IMR-90 (cell line): ENCODE measurements at regions not wholly inside any gene's neighbourhood (a gene's known extent, or its start where the extent isn't known, plus 50 kb on each side); places are given as distances from the start of the nearest gene placed in this dataset.

Experiments used
- ATAC-seq: fragments of 200-7000 bp; cut with Tn5 transposase; 2 replicates; pipeline ENCODE4 v1.9.1; 2020; ENCODE audit warnings: low read depth, mild to moderate bottlenecking, moderate library complexity
- BruUV-seq: library from RNA; stranded (reverse); fragments of 400-500 nt; replicated peaks from 2 replicates; lab custom pipeline; 2021; lab: Mats Ljungman, UMichigan
- CTCF ChIA-PET: fragments of 300-600 bp; formaldehyde crosslinking; extraction: SDS; loops from one replicate; lab custom pipeline; 2021; ENCODE audit warnings: antibody characterized with exemption; lab: Yijun Ruan, JAX
- POLR2A ChIA-PET: fragments of 300-600 bp; sonication (Branson Sonifier 250); formaldehyde crosslinking; loops from one replicate; lab custom pipeline; 2022; ENCODE audit warnings: antibody characterized with exemption; ENCODE audit not compliant: unreplicated experiment; lab: Charles Lee
- DNase-seq: peaks from one replicate; pipeline ENCODE4 v3.0.0; 2013
- H2AFZ ChIP-seq: replicated peaks from 2 replicates; pipeline ENCODE3; 2013; ENCODE audit warnings: low read length, mild to moderate bottlenecking; ENCODE audit not compliant: poor library complexity
- H2AK5ac ChIP-seq: 2 replicates; pipeline ENCODE4 v1.6.1; 2013; ENCODE audit warnings: low read depth, low read length, inconsistent platforms
- H2AK9ac ChIP-seq: replicated peaks from 2 replicates; pipeline ENCODE3; 2013; ENCODE audit warnings: mild to moderate bottlenecking, low read depth, low read length, moderate library complexity; ENCODE audit not compliant: poor library complexity
- H2BK120ac ChIP-seq: 2 replicates; pipeline ENCODE4 v1.6.1; 2013; ENCODE audit warnings: low read depth, low read length, inconsistent platforms
- H2BK15ac ChIP-seq: 3 replicates; pipeline ENCODE4 v1.6.1; 2013; ENCODE audit warnings: low read depth, low read length, inconsistent platforms
- H2BK20ac ChIP-seq: 2 replicates; pipeline ENCODE4 v1.6.1; 2013; ENCODE audit warnings: low read depth, mild to moderate bottlenecking, inconsistent platforms, low read length, moderate library complexity
- H2BK5ac ChIP-seq: 2 replicates; pipeline ENCODE4 v1.6.1; 2013; ENCODE audit warnings: mild to moderate bottlenecking, low read depth, low read length, inconsistent platforms; ENCODE audit not compliant: poor library complexity, severe bottlenecking
- H3K14ac ChIP-seq: replicated peaks from 2 replicates; pipeline ENCODE4 v1.6.1; 2013; ENCODE audit warnings: low read depth, low read length, inconsistent platforms
- H3K18ac ChIP-seq: 2 replicates; pipeline ENCODE4 v1.6.1; 2013; ENCODE audit warnings: low read depth, low read length, control low read depth
- H3K23ac ChIP-seq: 2 replicates; pipeline ENCODE4 v1.6.1; 2013; ENCODE audit warnings: low read depth, low read length, inconsistent platforms
- H3K27ac ChIP-seq: 2 replicates; pipeline ENCODE4 v1.5.1; 2013; ENCODE audit warnings: mild to moderate bottlenecking, control low read depth, low read length; ENCODE audit not compliant: insufficient read depth
- H3K27me3 ChIP-seq: 2 replicates; pipeline ENCODE4 v1.6.1; 2013; ENCODE audit warnings: low read length; ENCODE audit not compliant: control insufficient read depth, insufficient read depth
- H3K36me3 ChIP-seq: 2 replicates; pipeline ENCODE4 v1.6.1; 2013; ENCODE audit warnings: low read length, mixed read lengths; ENCODE audit not compliant: control insufficient read depth, insufficient read depth
- H3K4ac ChIP-seq: 2 replicates; pipeline ENCODE4 v1.6.1; 2013; ENCODE audit warnings: low read depth, low read length, inconsistent platforms
- H3K4me1 ChIP-seq: 2 replicates; pipeline ENCODE4 v1.6.1; 2013; ENCODE audit warnings: low read length, mixed read lengths; ENCODE audit not compliant: control insufficient read depth, insufficient read depth
- H3K4me2 ChIP-seq: 2 replicates; pipeline ENCODE4 v1.6.1; 2013; ENCODE audit warnings: low read depth, mild to moderate bottlenecking, control low read depth, low read length, moderate library complexity
- H3K4me3 ChIP-seq: 2 replicates; pipeline ENCODE4 v1.5.1; 2013; ENCODE audit warnings: low read depth, mild to moderate bottlenecking, control low read depth, low read length, moderate library complexity; ENCODE audit not compliant: insufficient read depth
- H3K56ac ChIP-seq: 2 replicates; pipeline ENCODE4 v1.6.1; 2013; ENCODE audit warnings: low read length, inconsistent platforms; ENCODE audit not compliant: insufficient read depth; ENCODE audit errors: extremely low read depth
- H3K79me1 ChIP-seq, 2 experiments: 2 replicates each; pipeline ENCODE4 v1.6.1; 2013; ENCODE audit warnings: low read length in 2 of 2, inconsistent platforms in 1 of 2, low read depth in 1 of 2
- H3K9ac ChIP-seq: 2 replicates; pipeline ENCODE4 v1.6.1; 2013; ENCODE audit warnings: low read depth, low read length, control low read depth
- H3K9me1 ChIP-seq: 2 replicates; pipeline ENCODE4 v1.6.1; 2013; ENCODE audit warnings: low read length, inconsistent platforms; ENCODE audit not compliant: insufficient read depth
- H3K9me3 ChIP-seq: 2 replicates; pipeline ENCODE4 v1.6.1; 2013; ENCODE audit warnings: low read length; ENCODE audit not compliant: control insufficient read depth, insufficient read depth
- H4K20me1 ChIP-seq: 2 replicates; pipeline ENCODE4 v1.6.1; 2013; ENCODE audit warnings: low read length, inconsistent platforms; ENCODE audit not compliant: insufficient read depth
- H4K5ac ChIP-seq: 2 replicates; pipeline ENCODE4 v1.6.1; 2013; ENCODE audit warnings: mild to moderate bottlenecking, low read depth, low read length, control low read depth
- H4K8ac ChIP-seq, 2 experiments: 2 replicates each; pipeline ENCODE4 v1.6.1; 2013; ENCODE audit warnings: low read depth in 2 of 2, low read length in 2 of 2, control low read depth in 1 of 2, inconsistent platforms in 1 of 2
- H4K91ac ChIP-seq: 2 replicates; pipeline ENCODE4 v1.6.1; 2013; ENCODE audit warnings: low read depth, low read length, inconsistent platforms; ENCODE audit not compliant: insufficient read depth
- CEBPB ChIP-seq: IDR thresholded peaks from 2 replicates; pipeline ENCODE4 v1.6.1; 2012; ENCODE audit warnings: low read depth, low read length, improper control_type of control experiment
- CHD1 ChIP-seq: IDR thresholded peaks from 2 replicates; pipeline ENCODE4 v1.6.1; 2012; ENCODE audit warnings: low read depth, low read length, improper control_type of control experiment
- ELK1 ChIP-seq: fragments of 150-350 bp; IDR thresholded peaks from 2 replicates; pipeline ENCODE4 v1.6.1; 2016; ENCODE audit warnings: low read depth, mild to moderate bottlenecking, low read length, moderate library complexity, borderline replicate concordance
- FOS ChIP-seq: fragments of 150-350 bp; IDR thresholded peaks from 2 replicates; pipeline ENCODE4 v1.6.1; 2016; ENCODE audit warnings: low read depth, low read length
- MAFK ChIP-seq: IDR thresholded peaks from 2 replicates; pipeline ENCODE4 v1.6.1; 2012; ENCODE audit warnings: low read depth, low read length, improper control_type of control experiment
- MAZ ChIP-seq: IDR thresholded peaks from 2 replicates; pipeline ENCODE4 v1.6.1; 2012; ENCODE audit warnings: low read depth, mild to moderate bottlenecking, low read length, improper control_type of control experiment, moderate library complexity, borderline replicate concordance
- NFE2L2 ChIP-seq: fragments of 150-350 bp; IDR thresholded peaks from 2 replicates; pipeline ENCODE4 v1.6.1; 2016; ENCODE audit warnings: low read depth, mild to moderate bottlenecking, low read length
- POLR2A ChIP-seq: IDR thresholded peaks from 2 replicates; pipeline ENCODE4 v1.6.1; 2012; ENCODE audit warnings: mild to moderate bottlenecking, low read depth, low read length
- RAD21 ChIP-seq: IDR thresholded peaks from 2 replicates; pipeline ENCODE4 v1.6.1; 2012; ENCODE audit warnings: low read length, improper control_type of control experiment
- USF2 ChIP-seq: fragments of 150-350 bp; IDR thresholded peaks from 2 replicates; pipeline ENCODE4 v1.6.1; 2017; ENCODE audit warnings: mild to moderate bottlenecking, antibody characterized with exemption, low read length, low read depth
- WGBS, 2 experiments: methylation state at CpG; one replicate each; pipeline versions ENCODE4 v1.1.5 to v1.1.7; 2013; ENCODE audit warnings: missing lambda C conversion rate in 2 of 2; ENCODE audit not compliant: insufficient read length in 1 of 2; ENCODE audit errors: extremely low coverage in 2 of 2; 5-methylcytosine and 5-hydroxymethylcytosine counted together
- dilution Hi-C: fragments of 300-500 bp; cut with HindIII; formaldehyde crosslinking; loops from one replicate; pipeline ENCODE4 v1.14.3; 2018; ENCODE audit warnings: low sequenced_read_pairs; ENCODE audit not compliant: unreplicated experiment
- in situ Hi-C: fragments of 300-500 bp; cut with MboI; formaldehyde crosslinking; loops from 3 replicates; pipeline ENCODE4 v1.14.3; 2019; ENCODE audit warnings: low sequenced_read_pairs, inconsistent platforms, mixed read lengths
- intact Hi-C: fragments of 100-400 bp; cut with micrococcal nuclease; formaldehyde crosslinking; loops from 2 replicates; pipeline ENCODE4 v1.10.0; 2022

- Histone ChIP-seq H2BK120ac (no peak overlapping the region), H3K18ac (no peak overlapping the region), H2BK20ac (no peak overlapping the region), H3K9ac (no peak overlapping the region), H3K4ac (no peak overlapping the region), H3K79me1 (no peaks in the 10 kb centered on the region), H3K14ac (no peak overlapping the region), H3K9me1 (no peaks in the 10 kb centered on the region), H3K27ac (no peak overlapping the region), H2AK5ac (no peak overlapping the region), H3K4me1 (no peaks in the 10 kb centered on the region), H3K36me3 (no peaks in the 10 kb centered on the region), H2AFZ (no peak overlapping the region), H4K91ac (no peak overlapping the region), H3K27me3 (no peaks in the 10 kb centered on the region), H3K23ac (no peak overlapping the region), H4K8ac (no peak overlapping the region), H2BK5ac (no peak overlapping the region), H2AK9ac (no peak overlapping the region), H4K5ac (no peak overlapping the region), H3K9me3 (no peaks in the 10 kb centered on the region), H3K56ac (no peak overlapping the region), H2BK15ac (no peak overlapping the region), H4K20me1 (no peaks in the 10 kb centered on the region), H3K4me2 (peak overlapping the region; percentile 36; the same call in 1 of the 2 replicates), H3K4me3 (no peak overlapping the region)
- WGBS, 2 experiments: no CpG with 5 or more reads among the region's 1 CpG
- no TSS peak for BruUV-seq
- POLR2A ChIA-PET: no interaction called here
- TF ChIP-seq CEBPB: no peak
- no peak for TF ChIP-seq MAFK
- no peak for TF ChIP-seq NFE2L2
- no peak for TF ChIP-seq ELK1
- no peak for TF ChIP-seq FOS
- no peak for TF ChIP-seq USF2
- no peak for TF ChIP-seq POLR2A
- no peak for TF ChIP-seq RAD21
- no peak for TF ChIP-seq CHD1
- TF ChIP-seq MAZ: no peak
- peak; percentile 77 for ATAC-seq
- in situ Hi-C loops: no loop called here
- DNase-seq: peak; percentile 75
- CTCF ChIA-PET: no interaction called here
- dilution Hi-C loops: no loop called here
- intact Hi-C loops: no loop called here
These were observed 285.8 kb upstream of the PCDH9 start for GRCh38 chr13:67515895-67516294.
